Fibroblast of pulmonary artery (primary cell): ENCODE measurements at regions not wholly inside any gene's neighbourhood (a gene's known extent, or its start where the extent isn't known, plus 50 kb on each side); places are given as distances from the start of the nearest gene placed in this dataset.

ENCODE experiments used
- DNase-seq: peaks from one replicate; pipeline ENCODE4 v3.0.0-alpha.2; 2010; ENCODE audit warnings: low read depth
- H3K4me3 ChIP-seq: replicated peaks from 2 replicates; pipeline ENCODE4 v1.5.1; 2011; ENCODE audit warnings: low read depth, mild to moderate bottlenecking, control low read depth, low read length, moderate library complexity
- CTCF ChIP-seq: IDR thresholded peaks from 2 replicates; pipeline ENCODE4 v1.5.1; 2011; ENCODE audit warnings: mild to moderate bottlenecking, control low read depth, low read length, inconsistent platforms; ENCODE audit errors: missing control alignments

GRCh38 chr4:100306018-100306417 is 115.8 kb upstream of the DDIT4L start:
- no peak overlapping the region for H3K4me3 ChIP-seq
- peak; percentile 21 for DNase-seq
- TF ChIP-seq CTCF: no peak

DNA sequence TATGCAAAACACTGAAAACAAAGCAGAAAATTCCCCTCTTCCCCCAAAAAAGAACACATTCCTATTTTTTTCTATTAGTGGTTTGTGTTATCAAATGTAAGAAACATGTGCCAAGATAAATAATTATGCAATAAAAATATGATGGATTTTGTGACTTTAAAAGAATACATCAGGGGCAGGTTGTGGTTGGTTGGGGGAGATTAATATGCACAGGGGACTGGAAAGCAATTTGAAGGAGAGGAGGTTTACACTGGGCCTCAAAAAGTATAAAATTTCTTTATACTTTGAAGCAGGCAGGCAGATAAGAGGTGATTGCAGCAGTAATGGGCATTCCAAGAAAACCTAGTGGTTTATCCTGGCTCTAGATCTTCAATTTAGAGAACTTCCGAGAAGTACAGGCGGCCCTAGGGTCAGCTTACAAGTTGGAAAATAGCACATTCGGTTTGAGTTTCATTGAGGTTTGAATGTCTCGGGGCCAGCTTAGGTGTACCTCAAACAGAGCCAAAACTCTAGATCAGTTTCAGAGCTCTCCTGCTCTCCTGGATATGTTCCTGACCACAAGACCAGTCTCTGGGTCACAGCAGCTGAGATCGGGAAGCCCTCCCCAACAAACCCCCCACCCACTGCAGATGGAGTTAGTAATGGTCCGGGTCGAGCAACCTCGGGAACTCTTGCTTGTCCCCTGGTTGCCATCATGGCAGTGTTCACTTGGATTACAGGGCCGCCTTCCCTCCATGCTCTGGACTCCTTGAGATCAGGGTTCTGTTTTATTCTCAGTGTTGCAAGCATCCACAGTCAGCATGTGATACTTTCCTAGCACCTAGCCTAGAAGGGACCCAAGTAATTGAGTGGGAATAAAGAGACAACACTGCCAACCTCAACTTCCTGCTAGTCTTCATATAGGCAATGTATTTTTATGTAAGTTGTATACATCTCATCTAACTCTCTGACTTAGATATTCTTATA is 112.1 kb upstream of the DDIT4L start:
- peak; percentile 63 for DNase-seq
- no peak for TF ChIP-seq CTCF

DNA sequence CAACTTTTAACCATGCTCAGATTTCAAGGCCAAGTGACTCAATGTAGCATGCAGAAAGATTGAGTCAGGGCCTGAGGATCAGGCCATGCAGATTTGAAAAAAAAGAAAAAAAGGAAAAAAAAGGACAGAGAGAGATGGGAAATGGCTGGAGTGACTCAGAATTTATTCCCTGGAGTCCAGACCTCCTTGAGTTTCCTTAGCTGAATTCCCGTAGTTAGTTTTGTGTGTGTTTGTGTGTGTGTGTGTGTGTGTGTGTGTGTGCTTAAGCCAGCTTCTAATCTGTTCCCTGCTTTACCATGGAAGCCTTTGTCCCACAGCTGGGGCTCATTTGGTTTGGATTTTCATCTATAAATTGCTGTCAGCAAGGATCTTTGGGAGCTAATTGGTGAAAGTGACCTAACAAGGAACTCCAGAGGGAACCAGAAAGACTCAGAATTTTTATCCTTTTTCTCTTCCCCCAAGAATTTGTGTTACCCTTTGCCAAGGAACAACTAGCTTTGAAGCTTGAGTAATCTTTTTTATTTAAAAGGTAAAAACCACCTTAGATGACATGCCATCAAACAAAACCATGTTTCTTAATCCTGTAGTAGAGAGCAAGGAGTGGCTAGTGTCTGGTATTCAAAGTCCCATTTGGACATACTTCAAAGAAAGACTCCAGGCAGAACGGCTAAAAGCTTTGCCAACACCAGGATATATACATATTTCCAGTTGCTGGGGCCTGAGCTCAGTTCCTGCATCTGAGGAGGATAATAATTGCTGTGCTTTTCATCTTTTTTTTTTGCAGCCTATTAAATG is 109.0 kb upstream of the DDIT4L start:
- no peak for TF ChIP-seq CTCF
- DNase-seq: peak; percentile 96
- no peak overlapping the region for H3K4me3 ChIP-seq

More for the DNA sequence above, 112.1 kb upstream of the DDIT4L start:
- H3K4me3 ChIP-seq: no peak overlapping the region

GRCh38 chr4:100295792-100296191 is 105.5 kb upstream of the DDIT4L start:
- no peak overlapping the region for H3K4me3 ChIP-seq
- peak; percentile 62 for DNase-seq
- no peak for TF ChIP-seq CTCF

GRCh38 chr4:100294356-100294755 is 104.1 kb upstream of the DDIT4L start:
- DNase-seq: peak; percentile 33
- TF ChIP-seq CTCF: no peak

DNA sequence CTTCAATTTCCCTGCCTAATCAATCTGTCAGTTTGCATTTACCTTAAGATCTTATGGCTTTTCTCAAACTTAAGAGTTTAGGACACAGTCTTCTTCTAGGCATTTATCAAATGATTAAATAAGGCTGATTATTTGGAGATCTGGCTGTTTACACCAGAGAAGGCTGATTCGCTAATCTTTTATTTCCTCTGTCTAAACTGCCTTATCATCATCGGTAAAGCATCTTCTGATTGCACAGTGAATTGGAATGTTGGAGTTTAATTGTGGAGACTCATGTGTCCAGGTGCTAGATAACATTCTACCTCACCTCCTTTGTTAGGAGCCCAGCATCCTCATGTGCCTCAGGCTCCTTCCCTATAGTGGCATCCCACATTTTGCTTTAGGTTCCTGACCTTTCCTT is 100.3 kb upstream of the DDIT4L start:
- DNase-seq: no peak
- no peak for TF ChIP-seq CTCF
- no peak overlapping the region for H3K4me3 ChIP-seq

More at GRCh38 chr4:100294356-100294755, 104.1 kb upstream of the DDIT4L start:
- H3K4me3 ChIP-seq: no peak overlapping the region
